HepG2 (cell line): ENCODE measurements at regions not wholly inside any gene's neighbourhood (a gene's known extent, or its start where the extent isn't known, plus 50 kb on each side); places are given as distances from the start of the nearest gene placed in this dataset.

Experiments used
- ATAC-seq: fragments of 200-7000 bp; cut with Tn5 transposase; 3 replicates; pipeline ENCODE4 v1.9.1; 2020; ENCODE audit warnings: mild to moderate bottlenecking, moderate library complexity
- BruUV-seq: library from RNA; stranded (reverse); fragments of 400-500 nt; replicated peaks from 2 replicates; lab custom pipeline; 2021; lab: Mats Ljungman, UMichigan
- CTCF ChIA-PET: fragments of 300-600 bp; formaldehyde crosslinking; extraction: SDS; loops from one replicate; lab custom pipeline; 2021; ENCODE audit warnings: low total read pairs, inconsistent platforms, low intra/inter-chr PET ratio; lab: Yijun Ruan, JAX
- POLR2A ChIA-PET: fragments of 350-600 bp; sonication (Branson Sonifier 250); formaldehyde crosslinking; loops from one replicate; lab custom pipeline; 2020; ENCODE audit warnings: antibody characterized with exemption, inconsistent platforms; lab: Yijun Ruan, JAX
- DNase-seq: peaks from one replicate; pipeline ENCODE4 v3.0.0-alpha.2; 2015; ENCODE audit warnings: low spot score
- FAIRE-seq: peaks from 3 replicates; lab custom pipeline; 2011; peaks lifted over from hg19 to GRCh38; lab: Jason Lieb, UNC
- H2AFZ ChIP-seq: one replicate; pipeline ENCODE4 v1.6.1; 2011; ENCODE audit warnings: low read length, inconsistent platforms
- H3K27ac ChIP-seq: fragments of 300-600 bp; 3 replicates; pipeline ENCODE4 v1.8.0; 2011; ENCODE audit warnings: mixed run types, mild to moderate bottlenecking, mixed read lengths, low read length, inconsistent platforms; ENCODE audit not compliant: insufficient read depth; ENCODE audit errors: extremely low read length
- H3K27me3 ChIP-seq, 2 experiments: fragments of 200-600 bp in 1 of 2; 2 replicates in 1 of 2; 3 replicates in 1 of 2; pipeline versions ENCODE4 v1.6.0 to v1.8.0; 2011; ENCODE audit warnings: low read length in 2 of 2, mild to moderate bottlenecking in 2 of 2, moderate library complexity in 2 of 2, inconsistent platforms in 1 of 2; ENCODE audit not compliant: insufficient read depth in 2 of 2, control insufficient read depth in 1 of 2
- H3K36me3 ChIP-seq, 2 experiments: fragments of 200-600 bp in 1 of 2; replicated peaks in 1 of 2; 2 replicates in 1 of 2; 3 replicates in 1 of 2; pipeline versions ENCODE4 v1.5.1 to v1.8.0; 2011; ENCODE audit warnings: low read length in 2 of 2, inconsistent platforms in 1 of 2; ENCODE audit not compliant: insufficient read depth in 2 of 2, control insufficient read depth in 1 of 2
- H3K4me1 ChIP-seq: 2 replicates; pipeline ENCODE4 v1.5.1; 2012; ENCODE audit warnings: low read length, inconsistent platforms; ENCODE audit not compliant: insufficient read depth
- H3K4me2 ChIP-seq: 2 replicates; pipeline ENCODE4 v1.6.0; 2011; ENCODE audit warnings: low read depth, low read length, inconsistent platforms
- H3K4me3 ChIP-seq, 3 experiments: fragments of 200-600 bp in 1 of 3; sonication (generic), shearing (Covaris generic) in 1 of 3; replicated peaks in 1 of 3; 2 replicates each; pipeline ENCODE4 v1.5.1; 2011 to 2016; ENCODE audit warnings: low read length in 3 of 3, inconsistent platforms in 2 of 3, low read depth in 2 of 3, mild to moderate bottlenecking in 2 of 3, control low read depth in 1 of 3, mixed read lengths in 1 of 3; ENCODE audit not compliant: insufficient read depth in 1 of 3
- H3K79me2 ChIP-seq: one replicate; pipeline ENCODE4 v1.6.1; 2011; ENCODE audit warnings: low read length, inconsistent platforms; ENCODE audit not compliant: insufficient read depth
- H3K9ac ChIP-seq: 2 replicates; pipeline ENCODE4 v1.6.0; 2011; ENCODE audit warnings: mild to moderate bottlenecking, low read depth, low read length, inconsistent platforms; ENCODE audit not compliant: insufficient read depth
- H3K9me3 ChIP-seq: 2 replicates; pipeline ENCODE4 v1.5.1; 2012; ENCODE audit warnings: mild to moderate bottlenecking, low read length
- H4K20me1 ChIP-seq: 2 replicates; pipeline ENCODE4 v1.6.0; 2011; ENCODE audit warnings: inconsistent platforms, mild to moderate bottlenecking, low read length, moderate library complexity; ENCODE audit not compliant: insufficient read depth
- ZNF567 ChIP-seq: sonication (generic); formaldehyde crosslinking; IDR thresholded peaks from 2 replicates; pipeline ENCODE4 v1.8.1; 2023; ENCODE audit warnings: mild to moderate bottlenecking, missing genetic modification reagents, borderline replicate concordance
- WGBS: methylation state at CpG from one replicate; pipeline ENCODE4 v1.1.6; 2017; ENCODE audit warnings: low lambda C conversion rate; 5-methylcytosine and 5-hydroxymethylcytosine counted together
- in situ Hi-C: cut with HindIII; loops from 2 replicates; pipeline ENCODE4 v1.10.0; 2017; ENCODE audit warnings: low pct_unique_long_range_greater_than_20kb; ENCODE audit not compliant: extremely low pct_ligation_motif_present
- intact Hi-C: fragments of 100-400 bp; cut with micrococcal nuclease; formaldehyde crosslinking; loops from one replicate; pipeline ENCODE4 v1.10.0; 2022; ENCODE audit not compliant: unreplicated experiment
- TF ChIP-seq, protein P1 (sequence below): sonication (generic); formaldehyde crosslinking; IDR thresholded peaks from 2 replicates; pipeline ENCODE4 v1.5.1; 2020; ENCODE audit warnings: missing genetic modification reagents, mild to moderate bottlenecking, borderline replicate concordance
- TF ChIP-seq, protein P2 (sequence below): sonication (generic); formaldehyde crosslinking; IDR thresholded peaks from 2 replicates; pipeline ENCODE4 v1.4.0; 2020; ENCODE audit warnings: missing genetic modification reagents, mild to moderate bottlenecking, borderline replicate concordance

DNA sequence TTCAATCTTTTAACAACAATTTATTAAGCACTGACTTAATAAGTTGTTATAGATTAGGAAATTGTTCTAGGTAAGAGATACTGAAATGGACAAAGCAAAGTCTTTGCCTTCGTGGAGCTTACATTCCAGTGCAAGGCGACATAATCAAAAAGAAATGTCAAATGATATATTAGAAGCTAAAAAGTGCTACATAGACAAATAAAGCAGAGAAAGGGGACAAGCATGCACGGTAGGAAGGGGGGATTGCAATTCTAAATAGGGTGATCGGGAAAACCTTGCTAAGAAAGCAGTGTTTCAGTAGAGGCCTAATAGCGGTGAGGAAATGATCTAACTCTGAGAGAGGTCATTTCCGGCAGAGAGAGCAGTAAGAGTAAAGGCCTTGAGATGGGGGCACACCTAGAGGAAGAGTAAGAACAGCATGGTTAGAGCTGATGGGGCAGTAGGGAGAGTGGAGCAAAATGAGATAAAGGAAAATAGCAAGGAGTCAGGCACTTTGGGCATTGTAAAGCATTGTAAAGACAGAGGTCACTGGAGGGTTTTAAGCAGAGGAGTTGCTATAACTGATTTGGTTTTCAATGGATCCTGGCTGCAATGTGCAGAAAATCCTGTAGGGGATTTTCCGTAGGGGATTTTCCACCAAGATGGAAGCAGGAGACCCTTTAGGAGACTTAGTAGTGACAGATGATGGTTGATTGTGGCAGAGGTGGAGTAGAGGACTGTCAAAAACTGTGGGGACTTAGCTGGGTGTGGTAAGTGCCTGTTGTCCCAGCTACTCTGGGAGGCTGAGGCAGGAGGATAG is 71.7 kb upstream of the CFAP20DC start (continued):
- TF ChIP-seq, protein P1, sequence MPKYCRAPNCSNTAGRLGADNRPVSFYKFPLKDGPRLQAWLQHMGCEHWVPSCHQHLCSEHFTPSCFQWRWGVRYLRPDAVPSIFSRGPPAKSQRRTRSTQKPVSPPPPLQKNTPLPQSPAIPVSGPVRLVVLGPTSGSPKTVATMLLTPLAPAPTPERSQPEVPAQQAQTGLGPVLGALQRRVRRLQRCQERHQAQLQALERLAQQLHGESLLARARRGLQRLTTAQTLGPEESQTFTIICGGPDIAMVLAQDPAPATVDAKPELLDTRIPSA (CRISPR knock-in tag), result no peak

DNA sequence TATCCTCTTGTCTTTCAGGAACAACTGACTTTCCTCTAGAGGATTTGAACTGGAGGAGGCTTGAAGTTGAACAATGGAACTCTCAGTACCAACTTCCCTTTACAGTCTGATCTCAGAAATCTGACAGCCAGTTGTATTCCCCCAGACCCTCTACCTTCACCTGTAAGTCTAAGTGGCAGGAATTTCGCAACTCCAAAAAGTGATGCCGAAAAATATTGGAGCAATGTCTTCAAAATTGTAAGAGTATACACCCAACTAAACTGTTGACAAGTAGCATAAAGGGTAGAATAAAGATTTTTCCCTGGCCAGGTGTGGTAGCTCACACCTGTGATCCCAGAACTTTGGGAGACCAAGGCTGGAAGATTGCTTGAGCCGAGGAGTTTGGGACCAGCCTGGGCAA is 69.1 kb upstream of the CFAP20DC start:
- CTCF ChIA-PET, result no interaction called here
- no peak overlapping the region for H3K27ac ChIP-seq
- intact Hi-C loops, result no loop called here

More for the DNA sequence above, 69.1 kb upstream of the CFAP20DC start:
- Histone ChIP-seq H3K9me3 (no peaks in the 10 kb centered on the region), H3K4me2 (no peak overlapping the region), H3K4me1 (no peaks in the 10 kb centered on the region), H2AFZ (no peak overlapping the region), H4K20me1 (no peaks in the 10 kb centered on the region), H3K36me3 (no peaks in the 10 kb centered on the region), H3K9ac (no peak overlapping the region), H3K79me2 (no peaks in the 10 kb centered on the region), H3K27me3 (no peaks in the 10 kb centered on the region), H3K4me3 (no peak overlapping the region)
- TF ChIP-seq ZNF567 (CRISPR knock-in tag), result no peak
- TF ChIP-seq, protein P2, sequence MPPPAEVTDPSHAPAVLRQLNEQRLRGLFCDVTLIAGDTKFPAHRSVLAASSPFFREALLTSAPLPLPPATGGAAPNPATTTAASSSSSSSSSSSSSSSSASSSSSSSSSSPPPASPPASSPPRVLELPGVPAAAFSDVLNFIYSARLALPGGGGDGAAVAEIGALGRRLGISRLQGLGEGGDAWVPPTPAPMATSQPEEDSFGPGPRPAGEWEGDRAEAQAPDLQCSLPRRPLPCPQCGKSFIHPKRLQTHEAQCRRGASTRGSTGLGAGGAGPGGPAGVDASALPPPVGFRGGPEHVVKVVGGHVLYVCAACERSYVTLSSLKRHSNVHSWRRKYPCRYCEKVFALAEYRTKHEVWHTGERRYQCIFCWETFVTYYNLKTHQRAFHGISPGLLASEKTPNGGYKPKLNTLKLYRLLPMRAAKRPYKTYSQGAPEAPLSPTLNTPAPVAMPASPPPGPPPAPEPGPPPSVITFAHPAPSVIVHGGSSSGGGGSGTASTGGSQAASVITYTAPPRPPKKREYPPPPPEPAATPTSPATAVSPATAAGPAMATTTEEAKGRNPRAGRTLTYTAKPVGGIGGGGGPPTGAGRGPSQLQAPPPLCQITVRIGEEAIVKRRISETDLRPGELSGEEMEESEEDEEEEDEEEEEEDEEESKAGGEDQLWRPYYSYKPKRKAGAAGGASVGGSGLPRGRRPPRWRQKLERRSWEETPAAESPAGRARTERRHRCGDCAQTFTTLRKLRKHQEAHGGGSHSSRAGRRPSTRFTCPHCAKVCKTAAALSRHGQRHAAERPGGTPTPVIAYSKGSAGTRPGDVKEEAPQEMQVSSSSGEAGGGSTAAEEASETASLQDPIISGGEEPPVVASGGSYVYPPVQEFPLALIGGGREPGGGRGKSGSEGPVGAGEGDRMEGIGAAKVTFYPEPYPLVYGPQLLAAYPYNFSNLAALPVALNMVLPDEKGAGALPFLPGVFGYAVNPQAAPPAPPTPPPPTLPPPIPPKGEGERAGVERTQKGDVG, result no peak
- no peak for ATAC-seq
- FAIRE-seq, result no peak
- 0% methylated on average over 3 of the region's 3 CpGs for WGBS
- POLR2A ChIA-PET, result no interaction called here
- no TSS peak for BruUV-seq
- in situ Hi-C loops, result no loop called here
- no peak for DNase-seq
